Mesenteric fat pad (tissue), 1 donor: ENCODE measurements at regions not wholly inside any gene's neighbourhood (a gene's known extent, or its start where the extent isn't known, plus 50 kb on each side); places are given as distances from the start of the nearest gene placed in this dataset.
"Not testable (repeated sequence)": the region's sequence is repeated elsewhere in the genome, so short reads cannot be mapped to it uniquely, and the experiment has no call there.

ENCODE experiments used
- DNase-seq: peaks from one replicate; pipeline ENCODE4 v3.0.0-alpha.2; 2020; ENCODE audit warnings: low spot score
- donor health status: DM: yes; HTN: yes; CAD: no.

GRCh38 chr7:138313829-138314178, 146.3 kb upstream of the TRIM24 start:
- no peak for DNase-seq

GRCh38 chr7:138316421-138317043, 143.5 kb upstream of the TRIM24 start:
- DNase-seq, result no peak

GRCh38 chr7:138317044-138317596, 142.9 kb upstream of the TRIM24 start:
- no peak for DNase-seq

GRCh38 chr7:138324941-138325340, 135.1 kb upstream of the TRIM24 start:
- no peak for DNase-seq

- DNase-seq, result no peak
Measured at GRCh38 chr7:138325434-138325833, 134.6 kb upstream of the TRIM24 start.

GRCh38 chr7:138328215-138328614, 131.8 kb upstream of the TRIM24 start:
- DNase-seq, result no peak

GRCh38 chr7:138332850-138333249, 127.2 kb upstream of the TRIM24 start:
- DNase-seq, result not testable (repeated sequence)

GRCh38 chr7:138338361-138338760, 121.7 kb upstream of the TRIM24 start:
- no peak for DNase-seq

GRCh38 chr7:138339229-138339628, 120.8 kb upstream of the TRIM24 start:
- DNase-seq, result not testable (repeated sequence)

- DNase-seq, result no peak
Measured at GRCh38 chr7:138342990-138343389, 117.1 kb upstream of the TRIM24 start.

- no peak for DNase-seq
Measured at GRCh38 chr7:138345567-138345966, 114.5 kb upstream of the TRIM24 start.

- DNase-seq, result no peak
Measured at GRCh38 chr7:138346975-138347374, 113.1 kb upstream of the TRIM24 start.

GRCh38 chr7:138349841-138350700, 110.0 kb upstream of the TRIM24 start:
- no peak for DNase-seq

GRCh38 chr7:138350701-138351357, 109.2 kb upstream of the TRIM24 start:
- DNase-seq, result no peak

- no peak for DNase-seq
Measured at GRCh38 chr7:138352570-138353461, 107.2 kb upstream of the TRIM24 start.

- DNase-seq, result no peak
Measured at GRCh38 chr7:138354066-138354465, 106.0 kb upstream of the TRIM24 start.

- DNase-seq, result no peak
Measured at GRCh38 chr7:138355254-138355653, 104.8 kb upstream of the TRIM24 start.

- no peak for DNase-seq
Measured at GRCh38 chr7:138358850-138359341, 101.2 kb upstream of the TRIM24 start.

- no peak for DNase-seq
Measured at GRCh38 chr7:138359870-138360559, 100.0 kb upstream of the TRIM24 start.

GRCh38 chr7:138363721-138364120, 96.3 kb upstream of the TRIM24 start:
- DNase-seq, result no peak
